Activated naive CD4-positive, alpha-beta T cell (primary cell): ENCODE measurements at regions not wholly inside any gene's neighbourhood (a gene's known extent, or its start where the extent isn't known, plus 50 kb on each side); places are given as distances from the start of the nearest gene placed in this dataset.

ENCODE experiments used
- DNase-seq, 4 experiments: peaks; one replicate each; lab custom pipeline; 2025; lab: John Stamatoyannopoulos, UW

DNA sequence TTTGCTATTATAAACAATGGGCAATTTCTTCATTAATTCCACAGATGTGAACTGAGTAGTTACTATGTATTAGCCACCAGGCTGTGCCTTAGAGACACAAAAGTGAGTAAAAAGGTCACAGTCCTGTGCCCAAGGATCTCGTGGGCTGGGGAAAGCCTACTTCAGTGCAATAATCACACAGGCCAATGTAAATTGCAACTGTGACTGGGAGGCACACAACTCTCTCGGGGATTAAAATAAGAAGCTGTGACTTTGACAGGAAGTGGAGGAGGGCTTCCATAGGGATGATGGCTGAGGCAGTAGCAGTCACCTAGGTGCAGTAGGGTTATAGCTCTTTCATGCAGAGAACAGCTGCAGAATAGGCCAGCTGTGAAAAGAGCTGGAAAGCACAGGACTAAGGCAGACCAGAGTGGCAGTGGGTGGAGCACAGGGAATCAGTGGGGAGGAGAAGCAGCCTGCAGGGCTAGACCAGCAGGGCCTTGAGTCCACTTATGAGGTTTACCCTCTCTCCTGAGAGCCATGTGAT lies 121.9 kb downstream of the MAB21L3 start:
- no peak for DNase-seq

- DNase-seq: no peak
Measured at GRCh38 chr1:116234429-116234828, 123.2 kb downstream of the MAB21L3 start.

- no peak for DNase-seq
Measured at GRCh38 chr1:116239916-116240315, 128.7 kb downstream of the MAB21L3 start.

- no peak for DNase-seq
Measured at GRCh38 chr1:116242741-116243140, 130.3 kb upstream of the ATP1A1 start.

DNA sequence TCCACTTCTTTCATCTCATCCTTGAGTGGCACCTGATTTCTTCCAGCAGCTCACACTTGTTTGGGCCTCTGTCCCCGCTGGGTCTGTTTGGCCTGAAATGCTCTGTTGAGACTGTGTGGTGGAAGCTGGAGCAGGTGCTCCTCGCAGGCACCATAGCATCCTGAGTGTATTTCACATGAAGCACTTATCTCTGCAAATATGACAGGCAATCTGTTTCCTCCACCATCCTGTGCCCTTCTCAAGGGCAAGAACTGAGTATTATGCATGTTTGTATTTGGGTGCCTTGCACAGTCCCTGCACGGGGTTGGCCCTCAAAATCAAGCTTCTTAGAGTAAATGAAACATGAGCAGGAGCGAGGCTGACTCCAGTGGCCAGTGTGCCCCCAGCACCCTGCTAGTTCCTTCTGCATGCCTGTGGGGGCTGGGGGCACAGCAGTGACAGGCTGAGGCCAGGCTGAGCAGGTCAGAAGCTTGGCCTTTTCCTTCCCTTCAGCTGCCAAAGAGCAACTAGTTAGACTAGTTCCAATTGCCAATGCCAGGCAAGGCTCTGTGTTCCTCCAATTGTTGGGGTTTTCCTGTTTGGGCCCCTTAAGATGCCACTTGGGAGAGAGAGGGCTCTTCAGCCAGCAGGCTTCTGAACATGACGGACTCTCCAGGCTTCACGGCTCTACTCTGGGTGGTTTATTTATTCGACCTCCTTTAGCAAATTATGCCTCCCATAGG lies 129.6 kb upstream of the ATP1A1 start:
- no peak for DNase-seq

DNA sequence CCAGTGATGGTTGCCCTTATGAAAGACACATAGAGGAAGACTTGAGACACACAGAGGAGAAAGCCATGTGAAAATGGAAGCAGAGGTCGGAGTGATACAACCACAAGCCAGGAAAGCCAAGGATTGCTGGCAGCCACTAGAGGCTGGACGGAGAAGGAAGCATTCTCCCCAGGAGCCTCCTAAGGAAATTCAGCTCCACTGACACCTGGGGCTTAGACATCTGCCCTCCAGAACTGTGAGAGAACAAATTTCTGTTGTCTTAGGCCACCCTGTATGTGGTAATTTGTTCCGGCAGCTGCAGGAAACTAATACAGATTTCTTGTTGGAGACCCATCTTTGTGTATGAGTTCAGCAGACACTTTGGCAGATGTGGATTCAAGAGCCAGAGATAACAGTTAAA lies 126.9 kb upstream of the ATP1A1 start:
- no peak for DNase-seq

DNA sequence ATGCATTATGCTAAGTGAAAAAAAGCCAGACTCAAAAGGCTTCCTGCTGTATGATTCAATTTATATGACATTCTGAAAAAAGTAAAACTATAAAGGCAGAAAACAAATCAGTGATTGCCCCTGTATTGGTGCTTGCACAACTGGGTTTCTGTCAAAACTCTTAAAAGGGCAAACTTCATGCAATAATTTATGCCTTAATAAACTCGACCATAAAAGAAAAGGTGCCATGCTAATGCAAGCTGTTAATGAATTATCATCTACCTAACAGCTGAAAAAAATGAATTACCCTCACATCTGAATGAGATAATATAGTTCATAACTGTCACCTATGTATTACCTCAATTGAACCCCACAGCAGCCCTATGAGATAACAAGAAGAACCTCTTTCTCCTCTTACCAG lies 120.8 kb upstream of the ATP1A1 start:
- DNase-seq: no peak

GRCh38 chr1:116252785-116253184 lies 120.3 kb upstream of the ATP1A1 start:
- DNase-seq: no peak

GRCh38 chr1:116253566-116254382 lies 119.3 kb upstream of the ATP1A1 start:
- no peak for DNase-seq

- no peak for DNase-seq
Measured at GRCh38 chr1:116254776-116255175, 118.3 kb upstream of the ATP1A1 start.

- no peak for DNase-seq
Measured at GRCh38 chr1:116255486-116256285, 117.4 kb upstream of the ATP1A1 start.

DNA sequence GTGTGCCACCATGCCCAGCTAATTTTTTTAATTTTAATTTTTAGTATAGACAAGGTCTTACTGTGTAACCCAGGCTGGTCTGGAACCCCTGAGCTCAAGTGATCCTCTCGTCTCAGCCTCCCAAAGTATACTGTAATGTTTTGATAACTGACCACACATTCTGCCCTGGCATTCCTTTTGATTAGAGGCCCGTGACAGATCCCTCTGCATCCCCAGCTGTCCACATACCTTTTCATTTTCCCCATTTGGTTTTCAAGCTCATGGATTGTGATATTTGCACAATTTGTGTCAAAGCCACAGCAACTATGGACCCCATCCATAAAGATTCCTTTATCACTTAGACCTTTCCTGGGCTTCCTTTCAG lies 116.8 kb upstream of the ATP1A1 start:
- DNase-seq: no peak

GRCh38 chr1:116256875-116257274 lies 116.2 kb upstream of the ATP1A1 start:
- DNase-seq: no peak

- DNase-seq: no peak
Measured at GRCh38 chr1:116257341-116257767, 115.7 kb upstream of the ATP1A1 start.

DNA sequence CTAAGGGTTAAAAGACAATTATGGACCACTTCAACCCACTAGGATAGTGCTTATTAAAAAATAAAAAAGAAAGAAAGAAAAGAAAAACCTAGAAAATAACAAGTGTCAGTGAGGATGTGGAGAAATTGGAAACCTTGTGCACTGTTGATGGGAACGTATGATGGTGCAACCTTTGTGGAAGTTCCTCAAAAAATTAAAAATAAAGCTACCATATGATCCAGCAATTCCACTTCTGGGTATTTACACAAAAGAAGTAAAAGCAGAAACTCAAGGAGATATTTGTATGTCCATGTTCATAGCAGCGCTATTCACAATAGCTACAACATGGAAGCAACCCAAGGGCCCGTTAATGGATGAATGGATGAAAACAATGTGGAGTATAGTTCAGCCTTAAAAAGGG lies 115.2 kb upstream of the ATP1A1 start:
- no peak for DNase-seq

DNA sequence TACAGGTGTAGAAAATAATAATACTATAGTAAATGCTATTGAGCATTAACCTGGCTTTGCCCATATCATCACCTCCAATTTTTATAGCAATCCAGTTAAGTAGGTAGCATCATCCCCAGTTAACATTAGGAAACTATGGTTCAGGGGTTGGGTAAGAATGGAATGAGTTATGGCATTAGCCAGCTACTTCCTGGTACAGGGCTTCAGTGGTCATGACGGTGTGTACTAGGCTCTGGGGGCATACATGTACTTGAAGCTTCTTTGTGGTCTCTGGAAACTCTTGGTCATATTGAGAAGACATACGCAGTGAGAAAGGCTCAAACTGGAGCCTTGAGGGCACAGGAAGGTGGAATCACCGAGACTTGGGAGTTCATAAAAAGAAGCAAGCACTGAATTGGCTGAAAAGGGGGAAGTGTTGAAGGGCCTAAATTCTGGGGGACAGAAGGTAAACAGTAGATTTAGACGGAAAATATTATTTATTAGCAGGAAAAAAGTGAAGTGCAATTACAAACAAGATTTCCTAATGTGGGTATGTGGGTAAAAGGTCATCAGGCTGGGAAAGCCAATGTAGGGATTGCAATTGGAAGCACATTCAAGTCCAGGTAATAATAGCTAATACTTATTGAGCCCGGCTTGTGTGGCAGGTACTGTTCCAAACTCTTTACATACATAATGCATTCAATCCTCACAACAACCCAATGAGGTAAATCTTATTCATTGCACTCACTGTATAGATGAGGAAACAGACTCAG lies 114.2 kb upstream of the ATP1A1 start:
- no peak for DNase-seq

- DNase-seq: no peak
Measured at GRCh38 chr1:116259663-116260062, 113.4 kb upstream of the ATP1A1 start.

DNA sequence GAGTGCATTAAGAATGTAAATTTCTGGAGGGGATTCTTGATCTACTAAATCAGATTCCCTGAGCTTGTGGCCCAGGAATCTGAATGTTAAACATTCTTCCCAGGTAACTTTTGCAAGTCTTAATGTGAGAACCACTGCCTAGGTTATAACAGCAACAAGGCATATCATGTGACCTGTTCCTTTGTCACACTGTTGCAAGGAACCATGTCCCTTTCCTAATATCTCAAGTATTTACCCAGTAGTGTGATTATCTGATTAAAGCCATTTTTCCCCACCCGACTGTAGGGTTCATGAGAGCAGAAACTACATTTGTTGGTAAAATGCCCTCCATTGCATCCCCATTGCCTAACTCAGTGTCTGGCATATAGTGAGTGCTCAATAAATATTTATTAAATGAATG lies 112.9 kb upstream of the ATP1A1 start:
- no peak for DNase-seq

DNA sequence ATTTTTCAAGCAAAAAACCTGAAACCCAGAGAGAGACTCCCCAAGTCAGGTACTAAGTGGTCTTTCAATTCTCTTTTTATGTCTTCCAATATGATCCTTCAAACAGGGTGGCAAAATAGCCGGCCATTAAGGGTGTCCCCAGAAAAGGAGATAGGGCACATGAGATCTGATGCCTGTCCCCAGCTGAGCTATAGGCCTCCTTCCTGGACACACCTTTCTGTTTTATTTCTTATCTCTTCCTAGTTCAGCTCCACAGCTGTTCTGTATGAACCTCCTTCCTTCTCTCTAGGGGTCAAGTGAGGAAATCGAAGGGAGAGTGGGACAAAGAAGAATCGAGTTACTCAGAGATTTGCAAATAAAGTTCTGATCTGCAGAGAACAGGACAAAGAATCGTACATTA lies 112.4 kb upstream of the ATP1A1 start:
- no peak for DNase-seq

GRCh38 chr1:116261227-116261626 lies 111.8 kb upstream of the ATP1A1 start:
- DNase-seq: no peak

- no peak for DNase-seq
Measured at GRCh38 chr1:116262207-116262994, 110.6 kb upstream of the ATP1A1 start.
